ENCODE measurements at regions not wholly inside any gene's neighbourhood (a gene's known extent, or its start where the extent isn't known, plus 50 kb on each side); places are given as distances from the start of the nearest gene placed in this dataset.

DNA sequence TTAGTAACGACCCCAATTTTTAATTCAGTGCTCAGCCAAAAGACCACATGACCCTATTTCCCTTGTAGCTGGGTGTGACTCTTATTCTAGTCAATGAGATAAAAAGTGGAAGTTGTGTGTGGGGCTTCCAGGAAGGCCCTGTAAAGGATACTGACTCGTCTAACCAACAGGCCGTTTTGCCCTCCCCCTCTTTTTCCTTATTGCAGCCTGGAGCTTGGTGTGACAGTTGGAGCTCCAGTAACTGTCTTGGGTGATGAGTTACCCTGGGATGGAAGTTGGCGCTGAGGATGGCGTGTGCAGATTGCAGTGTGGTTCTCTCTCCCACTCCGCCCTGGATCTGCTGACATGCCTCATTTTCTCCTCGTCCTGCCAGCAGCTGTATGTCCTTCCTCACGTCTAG, 209.3 kb upstream of the PROK2 start:
- TF ChIP-seq, protein P1, sequence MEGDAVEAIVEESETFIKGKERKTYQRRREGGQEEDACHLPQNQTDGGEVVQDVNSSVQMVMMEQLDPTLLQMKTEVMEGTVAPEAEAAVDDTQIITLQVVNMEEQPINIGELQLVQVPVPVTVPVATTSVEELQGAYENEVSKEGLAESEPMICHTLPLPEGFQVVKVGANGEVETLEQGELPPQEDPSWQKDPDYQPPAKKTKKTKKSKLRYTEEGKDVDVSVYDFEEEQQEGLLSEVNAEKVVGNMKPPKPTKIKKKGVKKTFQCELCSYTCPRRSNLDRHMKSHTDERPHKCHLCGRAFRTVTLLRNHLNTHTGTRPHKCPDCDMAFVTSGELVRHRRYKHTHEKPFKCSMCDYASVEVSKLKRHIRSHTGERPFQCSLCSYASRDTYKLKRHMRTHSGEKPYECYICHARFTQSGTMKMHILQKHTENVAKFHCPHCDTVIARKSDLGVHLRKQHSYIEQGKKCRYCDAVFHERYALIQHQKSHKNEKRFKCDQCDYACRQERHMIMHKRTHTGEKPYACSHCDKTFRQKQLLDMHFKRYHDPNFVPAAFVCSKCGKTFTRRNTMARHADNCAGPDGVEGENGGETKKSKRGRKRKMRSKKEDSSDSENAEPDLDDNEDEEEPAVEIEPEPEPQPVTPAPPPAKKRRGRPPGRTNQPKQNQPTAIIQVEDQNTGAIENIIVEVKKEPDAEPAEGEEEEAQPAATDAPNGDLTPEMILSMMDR (conservative IDR thresholded peaks at IDR 0.05; ENCODE audit: low read depth, low read length) = no peak
- TF ChIP-seq POLR2A (IDR thresholded peaks at IDR 0.05; ENCODE audit: low read depth, low read length) = no peak
- TF ChIP-seq SMC3 (IDR thresholded peaks at IDR 0.05; ENCODE audit: low read depth, low read length) = no peak
- TF ChIP-seq NFE2L2 (IDR thresholded peaks at IDR 0.05; ENCODE audit: low read depth, low read length) = no peak
- TF ChIP-seq RAD21 (IDR thresholded peaks at IDR 0.05; ENCODE audit: low read length) = no peak
- no peak for TF ChIP-seq MAZ (IDR thresholded peaks at IDR 0.05; ENCODE audit: borderline replicate concordance, low read depth, low read length)
- no peak for TF ChIP-seq RFX5 (IDR thresholded peaks at IDR 0.05; ENCODE audit: low read depth, low read length)
- TF ChIP-seq, protein P2, sequence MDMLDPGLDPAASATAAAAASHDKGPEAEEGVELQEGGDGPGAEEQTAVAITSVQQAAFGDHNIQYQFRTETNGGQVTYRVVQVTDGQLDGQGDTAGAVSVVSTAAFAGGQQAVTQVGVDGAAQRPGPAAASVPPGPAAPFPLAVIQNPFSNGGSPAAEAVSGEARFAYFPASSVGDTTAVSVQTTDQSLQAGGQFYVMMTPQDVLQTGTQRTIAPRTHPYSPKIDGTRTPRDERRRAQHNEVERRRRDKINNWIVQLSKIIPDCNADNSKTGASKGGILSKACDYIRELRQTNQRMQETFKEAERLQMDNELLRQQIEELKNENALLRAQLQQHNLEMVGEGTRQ (IDR thresholded peaks at IDR 0.05; ENCODE audit: low read depth, low read length) = no peak
- TF ChIP-seq RCOR1 (IDR thresholded peaks at IDR 0.05; ENCODE audit: insufficient replicate concordance, low read length) = no peak
- TF ChIP-seq MXI1 (IDR thresholded peaks at IDR 0.05; ENCODE audit: borderline replicate concordance, low read depth, low read length) = no peak
- TF ChIP-seq MAFK (IDR thresholded peaks at IDR 0.05; ENCODE audit: low read depth, low read length) = no peak
- TF ChIP-seq FOS (IDR thresholded peaks at IDR 0.05; ENCODE audit: low read depth, low read length) = no peak
- TF ChIP-seq, protein P3, sequence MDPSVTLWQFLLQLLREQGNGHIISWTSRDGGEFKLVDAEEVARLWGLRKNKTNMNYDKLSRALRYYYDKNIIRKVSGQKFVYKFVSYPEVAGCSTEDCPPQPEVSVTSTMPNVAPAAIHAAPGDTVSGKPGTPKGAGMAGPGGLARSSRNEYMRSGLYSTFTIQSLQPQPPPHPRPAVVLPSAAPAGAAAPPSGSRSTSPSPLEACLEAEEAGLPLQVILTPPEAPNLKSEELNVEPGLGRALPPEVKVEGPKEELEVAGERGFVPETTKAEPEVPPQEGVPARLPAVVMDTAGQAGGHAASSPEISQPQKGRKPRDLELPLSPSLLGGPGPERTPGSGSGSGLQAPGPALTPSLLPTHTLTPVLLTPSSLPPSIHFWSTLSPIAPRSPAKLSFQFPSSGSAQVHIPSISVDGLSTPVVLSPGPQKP (IDR thresholded peaks at IDR 0.05; ENCODE audit: borderline replicate concordance, low read depth, low read length) = no peak

Measured in IMR-90 (cell line).